ENCODE measurements at regions not wholly inside any gene's neighbourhood (a gene's known extent, or its start where the extent isn't known, plus 50 kb on each side); places are given as distances from the start of the nearest gene placed in this dataset.

GRCh38 chr9:107215381-107215780 lies 67.7 kb upstream of the RAD23B start:
- no peak for TF ChIP-seq CTCF (IDR thresholded peaks at IDR 0.05)
- no peak for TF ChIP-seq POLR2A (IDR thresholded peaks at IDR 0.05)
